SK-N-SH (cell line): ENCODE measurements at regions not wholly inside any gene's neighbourhood (a gene's known extent, or its start where the extent isn't known, plus 50 kb on each side); places are given as distances from the start of the nearest gene placed in this dataset.

Experiments used
- CTCF ChIA-PET: fragments of 300-600, 350-600 bp; formaldehyde crosslinking; extraction: SDS; loops from one replicate; lab custom pipeline; 2021; lab: Yijun Ruan, JAX
- POLR2A ChIA-PET: fragments of 350-600 bp; sonication (Branson Sonifier 250); formaldehyde crosslinking; extraction: SDS; loops from one replicate; lab custom pipeline; 2020; ENCODE audit warnings: antibody characterized with exemption, inconsistent platforms; lab: Yijun Ruan, JAX
- DNase-seq: peaks from one replicate; pipeline ENCODE4 v3.0.0; 2012
- H2AFZ ChIP-seq: fragments of 200-600 bp; sonication (generic); 2 replicates; pipeline ENCODE4 v1.8.1; 2016; ENCODE audit warnings: antibody characterized with exemption, mild to moderate bottlenecking, low read depth
- H3F3A ChIP-seq: fragments of 200-600 bp; sonication (generic); replicated peaks from 2 replicates; pipeline ENCODE3; 2016; ENCODE audit warnings: antibody characterized with exemption, mild to moderate bottlenecking; ENCODE audit not compliant: insufficient read depth
- H3K27ac ChIP-seq, 2 experiments: fragments of 200-500 bp in 1 of 2; fragments of 200-600 bp in 1 of 2; sonication (Bioruptor generic) in 1 of 2; sonication (generic), shearing (Covaris generic) in 1 of 2; 2 replicates each; pipeline versions ENCODE4 v1.5.1 to v1.6.1; 2014 to 2016; ENCODE audit warnings: low read depth in 2 of 2, inconsistent platforms in 1 of 2, low read length in 1 of 2, mild to moderate bottlenecking in 1 of 2, mixed read lengths in 1 of 2
- H3K27me3 ChIP-seq: fragments of 200-600 bp; sonication (generic), shearing (Covaris generic); 2 replicates; pipeline ENCODE4 v1.6.1; 2016; ENCODE audit warnings: mixed run types; ENCODE audit not compliant: insufficient read depth
- H3K36me3 ChIP-seq, 2 experiments: fragments of 200-500 bp in 1 of 2; fragments of 200-600 bp in 1 of 2; sonication (Bioruptor generic) in 1 of 2; sonication (generic) in 1 of 2; replicated peaks in 1 of 2; 2 replicates each; pipeline versions ENCODE3 to v1.5.1; 2014 to 2016; ENCODE audit warnings: low read length in 1 of 2, mild to moderate bottlenecking in 1 of 2; ENCODE audit not compliant: insufficient read depth in 2 of 2, control insufficient read depth in 1 of 2
- H3K4me1 ChIP-seq, 2 experiments: fragments of 200-500 bp in 1 of 2; fragments of 200-600 bp in 1 of 2; sonication (Bioruptor generic) in 1 of 2; sonication (generic), shearing (Covaris generic) in 1 of 2; 2 replicates each; pipeline versions ENCODE4 v1.5.1 to v1.6.1; 2014 to 2016; ENCODE audit warnings: low read depth in 1 of 2, low read length in 1 of 2, mixed run types in 1 of 2; ENCODE audit not compliant: insufficient read depth in 2 of 2, control insufficient read depth in 1 of 2
- H3K4me2 ChIP-seq: fragments of 200-600 bp; sonication (generic), shearing (Covaris generic); 2 replicates; pipeline ENCODE4 v1.6.1; 2017; ENCODE audit warnings: mixed run types
- H3K4me3 ChIP-seq, 2 experiments: fragments of 200-500 bp in 1 of 2; fragments of 200-600 bp in 1 of 2; sonication (Bioruptor generic) in 1 of 2; sonication (generic), shearing (Covaris generic) in 1 of 2; 2 replicates each; pipeline versions ENCODE4 v1.5.1 to v1.8.1; 2014 to 2016; ENCODE audit warnings: low read depth in 2 of 2, inconsistent platforms in 1 of 2, low read length in 1 of 2, mild to moderate bottlenecking in 1 of 2, mixed read lengths in 1 of 2, moderate library complexity in 1 of 2
- H3K79me2 ChIP-seq: fragments of 200-600 bp; sonication (generic); 2 replicates; pipeline ENCODE4 v1.8.1; 2017; ENCODE audit warnings: mild to moderate bottlenecking; ENCODE audit not compliant: insufficient read depth
- H3K9ac ChIP-seq: fragments of 200-600 bp; sonication (generic); 2 replicates; pipeline ENCODE4 v1.6.1; 2017; ENCODE audit warnings: mixed run types
- H3K9me2 ChIP-seq: fragments of 200-600 bp; sonication (generic); 2 replicates; pipeline ENCODE4 v1.6.1; 2017; ENCODE audit warnings: mixed run types
- H3K9me3 ChIP-seq: fragments of 200-600 bp; sonication (generic); 2 replicates; pipeline ENCODE4 v1.6.1; 2017; ENCODE audit warnings: mixed run types, mild to moderate bottlenecking, moderate library complexity
- H4K20me1 ChIP-seq: fragments of 200-600 bp; sonication (generic); 2 replicates; pipeline ENCODE4 v1.6.1; 2017; ENCODE audit warnings: mild to moderate bottlenecking, mixed run types; ENCODE audit not compliant: insufficient read depth
- ELF1 ChIP-seq: IDR thresholded peaks from 2 replicates; pipeline ENCODE4 v1.4.0; 2012
- EP300 ChIP-seq, 2 experiments: IDR thresholded peaks; 2 replicates each; pipeline versions ENCODE4 v1.4.0 to v1.6.1; 2012; ENCODE audit warnings: borderline replicate concordance in 1 of 2, low read depth in 1 of 2, low read length in 1 of 2
- FOSL2 ChIP-seq: IDR thresholded peaks from 2 replicates; pipeline ENCODE4 v1.4.0; 2012; ENCODE audit warnings: low read depth, mild to moderate bottlenecking, moderate library complexity, borderline replicate concordance
- NRF1 ChIP-seq: IDR thresholded peaks from 2 replicates; pipeline ENCODE4 v1.6.1; 2012; ENCODE audit warnings: low read depth, mild to moderate bottlenecking, low read length
- POLR2AphosphoS5 ChIP-seq: IDR thresholded peaks from 2 replicates; pipeline ENCODE4 v1.6.1; 2012; ENCODE audit warnings: low read depth, low read length
- RAD21 ChIP-seq: IDR thresholded peaks from 2 replicates; pipeline ENCODE4 v1.6.1; 2012; ENCODE audit warnings: mild to moderate bottlenecking, low read length
- RXRA ChIP-seq: IDR thresholded peaks from 2 replicates; pipeline ENCODE4 v1.4.0; 2012; ENCODE audit warnings: low read depth, mild to moderate bottlenecking, borderline replicate concordance
- TEAD4 ChIP-seq: IDR thresholded peaks from 2 replicates; pipeline ENCODE4 v1.4.0; 2012; ENCODE audit warnings: mild to moderate bottlenecking, borderline replicate concordance; ENCODE audit not compliant: insufficient read depth
- YY1 ChIP-seq: IDR thresholded peaks from 2 replicates; pipeline ENCODE4 v1.4.0; 2012; ENCODE audit warnings: low read depth, mild to moderate bottlenecking
- WGBS: methylation state at CpG from one replicate; pipeline ENCODE4 v1.1.6; 2017; ENCODE audit warnings: low lambda C conversion rate; 5-methylcytosine and 5-hydroxymethylcytosine counted together
- TF ChIP-seq, protein P1 (sequence below): fragments of 200-600 bp; sonication (generic); IDR thresholded peaks from 2 replicates; pipeline ENCODE4 v1.6.1; 2017; ENCODE audit warnings: antibody characterized with exemption, mild to moderate bottlenecking, moderate library complexity
- TF ChIP-seq, protein P2 (sequence below): fragments of 150-350 bp; IDR thresholded peaks from 2 replicates; pipeline ENCODE4 v1.6.1; 2016; ENCODE audit warnings: mild to moderate bottlenecking, low read depth, low read length
- TF ChIP-seq, protein P3 (sequence below): IDR thresholded peaks from 2 replicates; pipeline ENCODE4; 2012

DNA sequence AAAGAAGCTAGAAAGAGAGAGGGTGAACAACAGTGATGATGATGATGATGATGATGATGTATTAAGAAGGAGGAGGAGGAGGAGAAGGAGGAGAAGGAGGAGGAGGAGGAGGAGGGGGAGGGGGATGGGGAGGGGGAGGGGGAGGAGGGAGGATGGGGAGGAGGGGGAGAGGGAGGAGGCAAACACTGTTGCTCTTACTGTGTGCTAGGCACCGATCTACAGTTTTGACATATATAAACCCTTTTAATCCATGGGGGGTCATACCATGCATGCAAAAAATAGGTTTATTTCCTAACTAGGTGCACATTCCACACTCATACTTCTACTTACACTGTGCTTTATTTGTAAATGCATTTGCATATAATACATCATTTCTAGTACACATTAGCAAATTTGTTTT is 482.8 kb upstream of the FAM241A start (continued):
- TF ChIP-seq, protein P1, sequence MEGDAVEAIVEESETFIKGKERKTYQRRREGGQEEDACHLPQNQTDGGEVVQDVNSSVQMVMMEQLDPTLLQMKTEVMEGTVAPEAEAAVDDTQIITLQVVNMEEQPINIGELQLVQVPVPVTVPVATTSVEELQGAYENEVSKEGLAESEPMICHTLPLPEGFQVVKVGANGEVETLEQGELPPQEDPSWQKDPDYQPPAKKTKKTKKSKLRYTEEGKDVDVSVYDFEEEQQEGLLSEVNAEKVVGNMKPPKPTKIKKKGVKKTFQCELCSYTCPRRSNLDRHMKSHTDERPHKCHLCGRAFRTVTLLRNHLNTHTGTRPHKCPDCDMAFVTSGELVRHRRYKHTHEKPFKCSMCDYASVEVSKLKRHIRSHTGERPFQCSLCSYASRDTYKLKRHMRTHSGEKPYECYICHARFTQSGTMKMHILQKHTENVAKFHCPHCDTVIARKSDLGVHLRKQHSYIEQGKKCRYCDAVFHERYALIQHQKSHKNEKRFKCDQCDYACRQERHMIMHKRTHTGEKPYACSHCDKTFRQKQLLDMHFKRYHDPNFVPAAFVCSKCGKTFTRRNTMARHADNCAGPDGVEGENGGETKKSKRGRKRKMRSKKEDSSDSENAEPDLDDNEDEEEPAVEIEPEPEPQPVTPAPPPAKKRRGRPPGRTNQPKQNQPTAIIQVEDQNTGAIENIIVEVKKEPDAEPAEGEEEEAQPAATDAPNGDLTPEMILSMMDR, result no peak
- TF ChIP-seq, protein P2, sequence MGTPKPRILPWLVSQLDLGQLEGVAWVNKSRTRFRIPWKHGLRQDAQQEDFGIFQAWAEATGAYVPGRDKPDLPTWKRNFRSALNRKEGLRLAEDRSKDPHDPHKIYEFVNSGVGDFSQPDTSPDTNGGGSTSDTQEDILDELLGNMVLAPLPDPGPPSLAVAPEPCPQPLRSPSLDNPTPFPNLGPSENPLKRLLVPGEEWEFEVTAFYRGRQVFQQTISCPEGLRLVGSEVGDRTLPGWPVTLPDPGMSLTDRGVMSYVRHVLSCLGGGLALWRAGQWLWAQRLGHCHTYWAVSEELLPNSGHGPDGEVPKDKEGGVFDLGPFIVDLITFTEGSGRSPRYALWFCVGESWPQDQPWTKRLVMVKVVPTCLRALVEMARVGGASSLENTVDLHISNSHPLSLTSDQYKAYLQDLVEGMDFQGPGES, result no peak

- no peak overlapping the region for H3K4me2 ChIP-seq
- H3K27ac ChIP-seq, result no peak overlapping the region
- no peak overlapping the region for H3K9ac ChIP-seq
- 0% methylated on average over 1 of the region's 1 CpG for WGBS
- no peaks in the 10 kb centered on the region for H4K20me1 ChIP-seq
- H3K79me2 ChIP-seq, result no peaks in the 10 kb centered on the region
- POLR2A ChIA-PET, result no interaction called here
- CTCF ChIA-PET, result no interaction called here
- no peaks in the 10 kb centered on the region for H3K9me2 ChIP-seq
- H3K36me3 ChIP-seq, result no peaks in the 10 kb centered on the region
- DNase-seq, result no peak
- H3K9me3 ChIP-seq, result no peaks in the 10 kb centered on the region
- H3K4me1 ChIP-seq, result no peaks in the 10 kb centered on the region
- no peaks in the 10 kb centered on the region for H3F3A ChIP-seq
- no peaks in the 10 kb centered on the region for H3K27me3 ChIP-seq
- no peak overlapping the region for H3K4me3 ChIP-seq
- no peak for TF ChIP-seq YY1
- TF ChIP-seq TEAD4, result no peak
- no peak for TF ChIP-seq POLR2AphosphoS5
- no peak overlapping the region for H2AFZ ChIP-seq
Measured at GRCh38 chr4:111664308-111664945, 480.8 kb upstream of the FAM241A start.

DNA sequence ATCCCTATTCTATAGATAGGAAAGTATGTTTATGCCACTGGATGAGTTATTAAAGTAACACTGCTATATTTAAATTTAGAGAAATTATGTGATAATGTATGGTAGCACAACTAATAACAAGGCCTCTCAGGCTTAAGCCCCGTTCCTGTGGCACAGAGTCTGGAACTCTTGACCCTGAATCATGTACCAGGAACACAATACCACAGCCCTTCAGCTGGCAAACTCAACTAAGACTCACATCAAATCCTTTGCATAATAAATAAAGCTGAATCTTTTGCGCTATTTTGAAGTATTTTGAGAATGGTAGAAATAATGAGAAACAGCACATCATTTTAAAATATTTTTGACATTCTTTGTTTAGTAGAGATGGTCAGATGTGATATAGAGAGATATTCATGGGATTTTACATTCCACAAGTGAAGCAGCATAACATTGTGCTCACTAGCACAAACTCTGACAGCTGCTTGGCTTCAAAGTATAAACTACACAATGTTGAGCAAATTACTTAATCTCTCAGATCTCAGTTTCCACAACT is 478.4 kb upstream of the FAM241A start:
- H3K9ac ChIP-seq, result no peak overlapping the region
- no peak for TF ChIP-seq EP300 (IDR thresholded peaks at IDR 0.05; ENCODE audit: borderline replicate concordance in 1 of 2, low read depth in 1 of 2, low read length in 1 of 2)
- no peak for TF ChIP-seq ELF1
- TF ChIP-seq NRF1, result no peak
- no peak for TF ChIP-seq RAD21
- TF ChIP-seq RXRA, result no peak
- no peak for TF ChIP-seq FOSL2
- TF ChIP-seq, protein P3, sequence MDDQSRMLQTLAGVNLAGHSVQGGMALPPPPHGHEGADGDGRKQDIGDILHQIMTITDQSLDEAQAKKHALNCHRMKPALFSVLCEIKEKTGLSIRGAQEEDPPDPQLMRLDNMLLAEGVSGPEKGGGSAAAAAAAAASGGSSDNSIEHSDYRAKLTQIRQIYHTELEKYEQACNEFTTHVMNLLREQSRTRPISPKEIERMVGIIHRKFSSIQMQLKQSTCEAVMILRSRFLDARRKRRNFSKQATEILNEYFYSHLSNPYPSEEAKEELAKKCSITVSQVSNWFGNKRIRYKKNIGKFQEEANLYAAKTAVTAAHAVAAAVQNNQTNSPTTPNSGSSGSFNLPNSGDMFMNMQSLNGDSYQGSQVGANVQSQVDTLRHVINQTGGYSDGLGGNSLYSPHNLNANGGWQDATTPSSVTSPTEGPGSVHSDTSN, result no peak
- no peak overlapping the region for H3K27ac ChIP-seq
- no peaks in the 10 kb centered on the region for H3K9me3 ChIP-seq
- no peaks in the 10 kb centered on the region; a peak in 1 of 4 replicates for H3K4me1 ChIP-seq
- no peak overlapping the region for H2AFZ ChIP-seq
- no peaks in the 10 kb centered on the region; the same call in 1 of the 2 replicates for H3K27me3 ChIP-seq
- no peaks in the 10 kb centered on the region for H3F3A ChIP-seq
- ChIA-PET POLR2A (no interaction called here), CTCF (interaction anchor here (2.2 kb wide), 1 partner anchor 25 kb away, joined by 6 read pairs; no protein-coding TSS in a partner anchor)
- H3K4me2 ChIP-seq, result no peak overlapping the region
- WGBS, result 6% methylated on average over 2 of the region's 2 CpGs
- no peaks in the 10 kb centered on the region for H4K20me1 ChIP-seq
- H3K4me3 ChIP-seq, result no peak overlapping the region
- no peaks in the 10 kb centered on the region for H3K9me2 ChIP-seq
- no peaks in the 10 kb centered on the region for H3K79me2 ChIP-seq
- no peaks in the 10 kb centered on the region for H3K36me3 ChIP-seq
- DNase-seq, result no peak
